GM18951 (cell line): ENCODE measurements at regions not wholly inside any gene's neighbourhood (a gene's known extent, or its start where the extent isn't known, plus 50 kb on each side); places are given as distances from the start of the nearest gene placed in this dataset.

Source experiments
- POLR2A ChIP-seq: IDR thresholded peaks from 4 replicates; pipeline ENCODE4 v1.6.1; 2011; ENCODE audit warnings: mild to moderate bottlenecking; ENCODE audit not compliant: insufficient read length, insufficient read depth; ENCODE audit errors: extremely low read depth
- in situ Hi-C: fragments of 300-500 bp; cut with MboI; formaldehyde crosslinking; loops from one replicate; pipeline ENCODE4 v1.12.0; 2022; ENCODE audit warnings: low sequenced_read_pairs, mixed read lengths, inconsistent platforms; ENCODE audit not compliant: unreplicated experiment

- no peak for TF ChIP-seq POLR2A
- in situ Hi-C loops = no loop called here
Observed at GRCh38 chr16:74232806-74233465, 63.7 kb upstream of the PSMD7 start.

DNA sequence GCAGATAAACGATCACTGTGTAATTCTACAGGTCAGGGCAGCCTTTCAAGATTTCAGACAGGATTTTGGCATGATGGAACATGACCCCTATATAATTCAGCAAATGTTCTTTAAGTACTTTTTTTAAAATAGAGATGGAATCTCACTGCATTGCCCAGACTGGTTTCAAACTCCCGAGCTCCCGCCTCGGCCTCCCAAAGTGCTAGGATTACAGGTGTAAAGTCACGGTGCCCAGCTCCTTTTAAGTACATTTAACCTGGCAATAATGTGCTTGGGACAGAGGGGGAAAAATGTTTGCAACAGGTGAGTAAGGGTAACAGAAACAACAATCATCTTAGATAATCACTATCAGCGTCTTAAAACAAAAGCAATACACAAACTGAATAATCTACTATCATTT, 66.5 kb upstream of the PSMD7 start:
- in situ Hi-C loops = no loop called here
- no peak for TF ChIP-seq POLR2A

GRCh38 chr16:74226338-74226954, 70.2 kb upstream of the PSMD7 start:
- TF ChIP-seq POLR2A = no peak
- in situ Hi-C loops = no loop called here

DNA sequence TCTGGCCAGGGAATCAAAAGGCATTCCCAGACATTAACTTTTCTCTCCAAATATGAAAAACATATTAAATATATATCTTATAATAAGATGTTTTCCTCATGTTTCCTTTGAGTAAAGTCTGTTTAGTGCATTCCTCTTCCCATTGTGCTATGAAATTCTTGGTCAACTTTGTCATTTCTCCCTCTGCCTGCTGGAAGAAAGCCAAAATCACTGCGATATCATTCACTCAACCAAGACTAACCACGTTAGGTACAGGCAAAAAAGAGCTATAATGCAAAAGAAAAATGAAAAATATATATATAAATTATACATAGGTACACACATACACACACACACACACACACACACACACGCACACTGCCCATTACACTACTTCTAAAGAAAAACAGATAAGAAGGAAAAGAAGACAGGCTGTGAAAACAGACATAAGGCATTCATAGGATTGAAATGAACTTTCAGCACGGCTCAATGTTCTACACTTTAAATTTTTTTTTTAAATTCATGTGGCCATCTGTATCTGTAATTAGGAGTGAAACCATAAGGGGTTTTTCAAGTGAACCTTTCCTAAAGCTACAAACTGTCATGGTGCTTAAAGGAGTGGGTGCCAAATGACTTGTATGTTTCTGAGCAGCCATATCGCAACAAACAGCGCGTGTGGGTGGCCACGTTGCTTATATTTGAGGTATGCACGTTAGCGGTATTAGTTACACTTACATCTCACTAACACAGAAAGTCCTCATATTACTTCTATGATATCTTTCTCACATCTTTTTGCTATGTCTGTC, 71.6 kb upstream of the PSMD7 start:
- in situ Hi-C loops = no loop called here
- TF ChIP-seq POLR2A = no peak

GRCh38 chr16:74221828-74222227, 74.8 kb upstream of the PSMD7 start:
- TF ChIP-seq POLR2A = no peak
- in situ Hi-C loops = no loop called here

DNA sequence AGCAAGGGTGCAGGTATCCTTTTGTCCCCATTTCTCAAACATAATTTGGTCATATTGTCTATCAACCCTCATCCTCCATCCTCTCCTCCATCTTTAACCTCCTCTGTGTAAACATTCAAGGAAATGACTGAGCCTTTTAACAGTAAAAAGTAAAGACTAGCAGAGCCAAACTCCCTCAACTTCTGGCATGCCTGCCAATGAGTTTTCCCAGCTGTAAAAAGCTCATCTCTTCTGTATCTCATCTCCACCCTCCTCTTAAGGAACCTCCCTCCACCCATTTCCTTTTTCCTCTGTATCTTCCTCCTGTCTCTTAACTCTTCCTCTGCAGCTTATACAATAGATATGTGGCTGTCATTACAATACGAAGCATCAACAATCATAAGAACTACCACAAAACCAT, 76.9 kb upstream of the PSMD7 start:
- in situ Hi-C loops = no loop called here
- TF ChIP-seq POLR2A = no peak

DNA sequence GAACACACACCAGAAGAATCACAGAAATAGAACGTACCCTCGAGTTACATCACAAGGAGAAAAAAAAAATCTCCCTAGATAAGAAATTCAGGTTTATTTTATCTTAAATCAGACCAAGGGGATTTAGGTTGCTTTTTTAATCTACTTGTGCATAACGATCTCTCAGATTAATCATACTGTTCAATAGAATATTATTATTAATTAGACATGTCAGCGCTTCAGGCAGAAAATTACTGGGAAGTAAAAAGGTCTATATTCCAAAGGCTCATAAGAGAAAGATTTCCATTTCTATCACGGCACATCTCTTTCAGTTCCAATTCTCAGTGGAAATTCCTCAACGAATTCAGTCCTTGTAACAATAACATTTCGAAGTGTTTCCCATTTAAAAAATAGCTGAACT, 77.7 kb upstream of the PSMD7 start:
- no peak for TF ChIP-seq POLR2A
- in situ Hi-C loops = no loop called here

- in situ Hi-C loops = no loop called here
Observed at GRCh38 chr16:74216319-74216718, 80.3 kb upstream of the PSMD7 start.

DNA sequence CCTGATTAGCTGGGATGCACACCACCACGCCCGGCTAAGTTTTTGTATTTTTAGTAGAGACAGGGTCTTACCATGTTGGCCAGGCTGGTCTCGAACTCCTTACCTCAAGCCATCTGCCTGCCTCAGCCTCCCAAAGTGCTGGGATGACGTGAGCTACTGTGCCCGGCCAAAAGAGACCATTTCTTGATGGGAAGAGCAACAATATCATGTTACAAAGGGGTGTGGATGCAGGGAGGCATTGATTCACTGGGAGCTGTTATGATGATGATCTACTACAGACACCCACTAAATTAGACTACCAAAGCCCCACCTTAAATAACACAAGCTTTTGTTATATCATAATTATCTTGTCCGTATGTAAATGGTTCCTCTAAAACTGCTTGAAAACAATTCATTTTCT, 81.4 kb upstream of the PSMD7 start:
- in situ Hi-C loops = no loop called here
- no peak for TF ChIP-seq POLR2A

More at GRCh38 chr16:74216319-74216718, 80.3 kb upstream of the PSMD7 start:
- no peak for TF ChIP-seq POLR2A

DNA sequence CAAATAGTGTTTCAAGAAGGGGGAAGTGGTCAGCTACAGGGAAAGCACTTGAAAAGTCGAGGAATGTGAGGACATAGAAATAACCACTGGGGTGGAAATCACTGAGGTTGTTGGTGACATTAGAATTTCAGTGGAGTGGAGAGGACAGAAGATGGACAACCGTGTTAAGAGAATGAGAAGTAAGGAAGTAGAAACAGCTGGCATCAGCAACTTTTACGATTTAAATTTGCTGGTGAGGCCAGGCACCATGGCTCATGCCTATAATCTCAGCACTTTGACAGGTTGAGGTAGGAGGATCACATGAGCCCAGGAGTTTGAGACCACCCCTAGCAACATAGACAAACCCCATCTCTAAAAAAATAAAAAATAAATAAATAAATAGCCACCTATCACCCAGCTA, 83.2 kb upstream of the PSMD7 start:
- in situ Hi-C loops = no loop called here
- no peak for TF ChIP-seq POLR2A

DNA sequence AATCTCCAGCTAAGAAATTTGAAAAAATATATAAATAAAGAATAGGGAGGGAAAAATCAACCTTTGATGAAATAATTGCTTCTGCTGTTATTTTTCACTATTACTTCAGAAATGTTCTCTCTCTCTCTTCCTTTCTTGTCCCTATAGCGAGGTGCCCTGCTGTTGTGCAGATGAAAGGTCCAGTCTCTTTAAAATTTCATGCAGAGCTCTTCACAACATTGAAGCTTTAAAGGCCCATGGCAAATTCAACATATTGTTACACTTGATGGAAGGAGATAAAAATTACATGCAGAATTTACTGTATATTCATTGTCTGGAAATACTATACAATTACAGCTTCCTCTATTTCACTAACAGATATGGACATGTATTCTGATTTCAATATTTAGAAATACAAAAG, 86.4 kb upstream of the PSMD7 start:
- in situ Hi-C loops = no loop called here
- TF ChIP-seq POLR2A = no peak

DNA sequence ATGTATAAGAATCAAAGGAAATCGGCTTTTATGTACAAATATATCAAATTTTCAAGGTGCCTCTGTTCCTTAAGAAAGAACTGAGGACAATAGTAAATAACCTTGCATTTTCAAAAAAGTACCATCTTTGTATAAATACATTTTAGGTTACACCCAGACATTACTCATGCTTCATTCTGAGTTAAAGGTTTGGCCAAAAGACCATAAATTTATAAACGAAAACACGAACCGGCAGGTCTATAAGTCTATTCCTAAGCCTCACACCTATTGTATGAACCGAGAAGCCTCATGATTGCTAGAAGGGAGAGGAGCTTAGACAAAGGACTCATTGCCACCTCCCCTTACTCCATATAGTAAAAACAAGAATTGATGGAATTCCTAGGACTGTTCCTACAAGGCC, 94.6 kb upstream of the PSMD7 start:
- in situ Hi-C loops = no loop called here
- no peak for TF ChIP-seq POLR2A

DNA sequence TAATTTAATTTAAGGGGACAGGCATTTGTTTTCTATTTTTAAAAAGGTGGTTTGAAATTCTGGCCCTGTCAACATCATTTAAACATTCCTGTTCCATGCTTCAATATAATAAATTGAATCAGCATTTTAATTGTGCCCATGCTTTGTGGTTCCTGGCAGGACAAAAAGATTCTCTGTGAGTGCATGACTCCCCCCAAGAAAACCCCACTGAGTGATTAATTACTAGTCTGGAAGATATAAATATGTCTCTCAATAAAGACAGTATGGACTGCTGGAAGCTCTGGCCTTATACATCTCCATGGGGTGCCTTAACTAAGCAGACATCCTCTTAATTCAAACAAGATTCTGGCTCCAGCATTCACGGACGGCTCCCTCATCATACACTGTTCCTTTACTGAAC, 95.0 kb upstream of the PSMD7 start:
- in situ Hi-C loops = no loop called here
- TF ChIP-seq POLR2A = no peak

DNA sequence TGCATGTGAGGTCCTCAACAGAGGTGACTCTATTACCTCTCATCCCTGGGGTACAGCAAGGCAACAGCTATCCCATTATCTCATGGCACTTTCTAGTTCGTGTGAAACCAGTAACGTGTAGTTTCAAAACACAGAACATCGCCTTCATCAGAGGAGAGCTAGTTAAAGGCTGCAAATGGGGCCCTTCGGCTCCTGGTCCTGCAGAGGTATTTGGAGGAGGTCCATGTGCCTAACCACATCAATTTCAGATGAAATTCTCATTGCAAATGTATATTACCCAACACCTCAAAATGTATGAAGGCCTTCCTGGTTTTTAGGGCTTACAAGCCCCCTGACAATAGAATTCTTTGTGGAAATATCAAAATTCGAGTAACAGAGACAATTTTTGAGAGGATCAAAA, 95.7 kb upstream of the PSMD7 start:
- TF ChIP-seq POLR2A = no peak
- in situ Hi-C loops = no loop called here
